Keratinocyte (primary cell): ENCODE measurements at regions not wholly inside any gene's neighbourhood (a gene's known extent, or its start where the extent isn't known, plus 50 kb on each side); places are given as distances from the start of the nearest gene placed in this dataset.

ENCODE experiments used
- DNase-seq: peaks from one replicate; pipeline ENCODE4 v3.0.0-alpha.2; 2011; ENCODE audit warnings: low read depth, missing footprints, low spot score
- FAIRE-seq: peaks from 2 replicates; lab custom pipeline; 2011; peaks lifted over from hg19 to GRCh38; lab: Jason Lieb, UNC
- H2AFZ ChIP-seq: 2 replicates; pipeline ENCODE4 v1.6.0; 2012; ENCODE audit warnings: low read length, control low read depth, inconsistent platforms; ENCODE audit not compliant: control insufficient read depth
- H3K27ac ChIP-seq: 2 replicates; pipeline ENCODE4 v1.5.1; 2011; ENCODE audit warnings: low read length; ENCODE audit not compliant: control insufficient read depth, insufficient read depth
- H3K27me3 ChIP-seq: 3 replicates; pipeline ENCODE4 v1.6.0; 2011; ENCODE audit warnings: low read length; ENCODE audit not compliant: control insufficient read depth, insufficient read depth; ENCODE audit errors: extremely low read depth
- H3K36me3 ChIP-seq, 2 experiments: 2 replicates in 1 of 2; 3 replicates in 1 of 2; pipeline ENCODE4 v1.5.1; 2011; ENCODE audit warnings: low read length in 2 of 2, mild to moderate bottlenecking in 1 of 2; ENCODE audit not compliant: control insufficient read depth in 2 of 2, insufficient read depth in 2 of 2; ENCODE audit errors: extremely low read depth in 1 of 2
- H3K4me1 ChIP-seq: 3 replicates; pipeline ENCODE4 v1.5.1; 2011; ENCODE audit warnings: low read length; ENCODE audit not compliant: control insufficient read depth, insufficient read depth; ENCODE audit errors: extremely low read depth
- H3K4me2 ChIP-seq: 3 replicates; pipeline ENCODE4 v1.6.0; 2011; ENCODE audit warnings: low read depth, low read length; ENCODE audit not compliant: control insufficient read depth, insufficient read depth; ENCODE audit errors: extremely low read depth
- H3K4me3 ChIP-seq, 3 experiments: fragments of 200-600 bp in 1 of 3; sonication (generic) in 1 of 3; 2 replicates in 2 of 3; 3 replicates in 1 of 3; pipeline ENCODE4 v1.5.1; 2011 to 2016; ENCODE audit warnings: low read length in 3 of 3, mild to moderate bottlenecking in 3 of 3, control low read depth in 2 of 3, inconsistent platforms in 1 of 3, low read depth in 1 of 3, mixed read lengths in 1 of 3, mixed run types in 1 of 3, moderate library complexity in 1 of 3; ENCODE audit not compliant: control insufficient read depth in 2 of 3, insufficient read depth in 2 of 3; ENCODE audit errors: extremely low read depth in 1 of 3
- H3K79me2 ChIP-seq: 2 replicates; pipeline ENCODE4 v1.6.0; 2012; ENCODE audit warnings: low read length; ENCODE audit not compliant: control insufficient read depth, insufficient read depth
- H3K9ac ChIP-seq: 3 replicates; pipeline ENCODE4 v1.6.0; 2011; ENCODE audit warnings: low read length; ENCODE audit not compliant: control insufficient read depth, insufficient read depth; ENCODE audit errors: extremely low read depth
- H3K9me1 ChIP-seq: 3 replicates; pipeline ENCODE4 v1.6.0; 2011; ENCODE audit warnings: low read length; ENCODE audit not compliant: control insufficient read depth, insufficient read depth; ENCODE audit errors: extremely low read depth
- H3K9me3 ChIP-seq: 2 replicates; pipeline ENCODE4 v1.5.1; 2012; ENCODE audit warnings: low read depth, low read length; ENCODE audit not compliant: control insufficient read depth
- H4K20me1 ChIP-seq: 3 replicates; pipeline ENCODE4 v1.6.0; 2011; ENCODE audit warnings: low read length; ENCODE audit not compliant: control insufficient read depth, insufficient read depth; ENCODE audit errors: extremely low read depth
- CTCF ChIP-seq, 3 experiments: IDR thresholded peaks in 1 of 3; conservative IDR thresholded peaks in 1 of 3; optimal IDR thresholded peaks in 1 of 3; 2 replicates in 2 of 3; 3 replicates in 1 of 3; pipeline versions ENCODE3 to v1.5.1; 2011; ENCODE audit warnings: low read length in 3 of 3, mild to moderate bottlenecking in 3 of 3, moderate library complexity in 2 of 3, control low read depth in 1 of 3, inconsistent platforms in 1 of 3; ENCODE audit not compliant: insufficient read depth in 2 of 3; ENCODE audit errors: extremely low read depth in 1 of 3
- EZH2 ChIP-seq: IDR thresholded peaks from one replicate; pipeline ENCODE4 v1.6.1; 2012; ENCODE audit warnings: inconsistent platforms, mild to moderate bottlenecking, low read length, moderate library complexity
- dilution Hi-C: fragments of 300-500 bp; cut with MboI; formaldehyde crosslinking; loops from one replicate; pipeline ENCODE4 v1.7.0; 2020; ENCODE audit warnings: low sequenced_read_pairs; ENCODE audit not compliant: extremely low pct_ligation_motif_present

DNA sequence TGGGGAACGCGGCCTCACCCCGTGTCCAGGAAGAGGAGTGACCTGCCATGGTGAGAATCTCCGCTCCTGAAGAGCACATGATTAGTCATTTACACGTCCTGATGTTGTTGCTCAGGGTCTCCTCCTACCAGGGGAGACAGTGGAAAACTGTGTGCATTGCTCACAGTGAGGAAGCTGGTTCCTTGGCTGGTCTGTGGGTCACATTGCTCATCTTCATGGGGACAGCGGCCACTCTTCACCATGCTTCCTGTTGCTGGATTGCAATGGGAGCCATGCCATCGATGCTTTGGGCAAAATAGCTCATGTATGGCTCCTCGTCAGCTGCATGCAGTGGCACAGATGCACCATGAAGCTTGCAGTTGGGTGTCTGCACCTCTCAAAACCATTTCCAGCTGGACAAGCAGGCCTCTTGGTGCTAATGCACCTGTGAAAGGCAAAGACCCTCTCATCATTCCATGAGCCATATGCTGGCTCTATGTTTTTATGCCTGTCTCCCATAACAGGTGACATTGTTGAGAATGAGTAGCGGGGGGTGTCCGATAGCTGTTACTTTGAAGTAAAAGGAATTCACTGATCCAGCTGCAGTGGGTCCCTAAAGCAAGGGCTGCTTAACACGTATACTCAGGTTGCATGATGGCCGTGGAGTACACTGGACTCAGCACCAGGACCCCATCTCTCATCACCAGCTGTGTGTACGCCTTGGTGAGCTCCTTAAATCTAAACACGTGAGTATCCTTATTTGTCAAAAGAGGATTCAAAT lies 135.0 kb upstream of the ALKAL2 start:
- no peak overlapping the region for H2AFZ ChIP-seq
- FAIRE-seq (no peak), DNase-seq (no peak)
- dilution Hi-C loops = no loop called here
- H3K9ac ChIP-seq = no peak overlapping the region
- H3K4me3 ChIP-seq = no peak overlapping the region
- no peaks in the 10 kb centered on the region for H4K20me1 ChIP-seq
- TF ChIP-seq CTCF (optimal IDR thresholded peaks at IDR 0.05 in 1 of 3, IDR thresholded peaks at IDR 0.05 in 1 of 3, conservative IDR thresholded peaks at IDR 0.05 in 1 of 3; ENCODE audit: extremely low read depth in 1 of 3, insufficient read depth in 2 of 3, low read length in 3 of 3) (no peak), EZH2 (no peak)
- no peaks in the 10 kb centered on the region for H3K36me3 ChIP-seq
- no peak overlapping the region for H3K4me2 ChIP-seq
- no peaks in the 10 kb centered on the region for H3K9me1 ChIP-seq
- peaks cover 9% of the 10 kb centered on the region for H3K4me1 ChIP-seq
- no peak overlapping the region for H3K27ac ChIP-seq
- no peaks in the 10 kb centered on the region for H3K79me2 ChIP-seq
- no peaks in the 10 kb centered on the region for H3K27me3 ChIP-seq
- no peaks in the 10 kb centered on the region for H3K9me3 ChIP-seq

- DNase-seq = no peak
- Histone ChIP-seq H3K9ac (no peak overlapping the region), H3K4me3 (no peak overlapping the region), H4K20me1 (no peaks in the 10 kb centered on the region), H3K9me3 (no peaks in the 10 kb centered on the region), H2AFZ (no peak overlapping the region), H3K27me3 (no peaks in the 10 kb centered on the region), H3K36me3 (no peaks in the 10 kb centered on the region), H3K9me1 (no peaks in the 10 kb centered on the region), H3K27ac (no peak overlapping the region), H3K4me2 (no peak overlapping the region), H3K4me1 (peaks cover 9% of the 10 kb centered on the region), H3K79me2 (no peaks in the 10 kb centered on the region)
- FAIRE-seq = no peak
- dilution Hi-C loops = no loop called here
- no peak for TF ChIP-seq CTCF (optimal IDR thresholded peaks at IDR 0.05 in 1 of 3, IDR thresholded peaks at IDR 0.05 in 1 of 3, conservative IDR thresholded peaks at IDR 0.05 in 1 of 3; ENCODE audit: extremely low read depth in 1 of 3, insufficient read depth in 2 of 3, low read length in 3 of 3)
- TF ChIP-seq EZH2 = no peak
These were observed 133.5 kb upstream of the ALKAL2 start for GRCh38 chr2:421406-421805.
